Neuronal stem cell (in vitro differentiated cells): ENCODE measurements at regions not wholly inside any gene's neighbourhood (a gene's known extent, or its start where the extent isn't known, plus 50 kb on each side); places are given as distances from the start of the nearest gene placed in this dataset.

Source experiments
- DNase-seq: peaks from one replicate; pipeline ENCODE4 v3.0.0-alpha.2; 2013; ENCODE audit warnings: low spot score
- H2AFZ ChIP-seq: one replicate; pipeline ENCODE4 v1.6.1; 2013; ENCODE audit warnings: mild to moderate bottlenecking, low read length, inconsistent platforms
- H2AK5ac ChIP-seq: 2 replicates; pipeline ENCODE4 v1.6.1; 2013; ENCODE audit warnings: low read depth, mild to moderate bottlenecking, inconsistent platforms, low read length, moderate library complexity, mixed read lengths
- H2BK120ac ChIP-seq: 2 replicates; pipeline ENCODE4 v1.6.1; 2013; ENCODE audit warnings: low read depth, mild to moderate bottlenecking, inconsistent platforms, low read length, moderate library complexity, mixed read lengths
- H2BK12ac ChIP-seq: one replicate; pipeline ENCODE4 v1.6.1; 2013; ENCODE audit warnings: low read length, inconsistent platforms
- H2BK15ac ChIP-seq: 2 replicates; pipeline ENCODE4 v1.6.1; 2013; ENCODE audit warnings: mild to moderate bottlenecking, low read length, inconsistent platforms, mixed read lengths
- H2BK5ac ChIP-seq: one replicate; pipeline ENCODE4 v1.6.1; 2013; ENCODE audit warnings: inconsistent platforms, mild to moderate bottlenecking, low read length, moderate library complexity
- H3K14ac ChIP-seq: one replicate; pipeline ENCODE4 v1.6.1; 2013; ENCODE audit warnings: low read length, inconsistent platforms
- H3K18ac ChIP-seq: 2 replicates; pipeline ENCODE4 v1.6.1; 2013; ENCODE audit warnings: low read length, inconsistent platforms
- H3K23ac ChIP-seq: 2 replicates; pipeline ENCODE4 v1.6.1; 2013; ENCODE audit warnings: low read depth, mild to moderate bottlenecking, mixed read lengths, low read length, inconsistent platforms; ENCODE audit not compliant: poor library complexity
- H3K27ac ChIP-seq: replicated peaks from 3 replicates; pipeline ENCODE4 v1.5.1; 2013; ENCODE audit warnings: low read length, inconsistent platforms
- H3K27me3 ChIP-seq, 3 experiments: 2 replicates each; pipeline ENCODE4 v1.6.1; 2013; ENCODE audit warnings: low read length in 3 of 3, mild to moderate bottlenecking in 2 of 3, inconsistent platforms in 1 of 3, low read depth in 1 of 3, mixed read lengths in 1 of 3, moderate library complexity in 1 of 3; ENCODE audit not compliant: control insufficient read depth in 3 of 3, insufficient read depth in 3 of 3
- H3K36me3 ChIP-seq, 2 donors: replicated peaks in 1 of 2; 2 replicates each; pipeline ENCODE4 v1.6.1; 2013; ENCODE audit warnings: low read length in 2 of 2; ENCODE audit not compliant: control insufficient read depth in 2 of 2, insufficient read depth in 2 of 2
- H3K4ac ChIP-seq: 2 replicates; pipeline ENCODE4 v1.6.1; 2013; ENCODE audit warnings: inconsistent platforms, mild to moderate bottlenecking, low read length, moderate library complexity
- H3K4me1 ChIP-seq, 2 donors: 1 replicate in 1 of 2; 2 replicates in 1 of 2; pipeline ENCODE4 v1.6.1; 2013; ENCODE audit warnings: low read length in 2 of 2, low read depth in 1 of 2; ENCODE audit not compliant: control insufficient read depth in 2 of 2, insufficient read depth in 1 of 2
- H3K4me2 ChIP-seq: one replicate; pipeline ENCODE4 v1.6.1; 2013; ENCODE audit warnings: mild to moderate bottlenecking, low read length, inconsistent platforms; ENCODE audit not compliant: insufficient read depth, poor library complexity, severe bottlenecking
- H3K4me3 ChIP-seq, 2 donors: 2 replicates each; pipeline ENCODE4 v1.5.1; 2013; ENCODE audit warnings: low read length in 2 of 2, mild to moderate bottlenecking in 2 of 2, inconsistent platforms in 1 of 2, moderate library complexity in 1 of 2
- H3K79me1 ChIP-seq: one replicate; pipeline ENCODE4 v1.6.1; 2013; ENCODE audit warnings: low read depth, mild to moderate bottlenecking, inconsistent platforms, low read length, moderate library complexity
- H3K9ac ChIP-seq: one replicate; pipeline ENCODE4 v1.6.1; 2013; ENCODE audit warnings: mild to moderate bottlenecking, low read depth, low read length, inconsistent platforms; ENCODE audit not compliant: poor library complexity
- H3K9me3 ChIP-seq, 2 donors: replicated peaks in 1 of 2; 2 replicates each; pipeline versions ENCODE3 to v1.6.1; 2013; ENCODE audit warnings: low read length in 2 of 2, mild to moderate bottlenecking in 2 of 2, inconsistent platforms in 1 of 2, low read depth in 1 of 2, mixed read lengths in 1 of 2, moderate library complexity in 1 of 2; ENCODE audit not compliant: control insufficient read depth in 2 of 2, insufficient read depth in 1 of 2
- H4K8ac ChIP-seq: one replicate; pipeline ENCODE4 v1.6.1; 2013; ENCODE audit warnings: low read depth, mild to moderate bottlenecking, inconsistent platforms, low read length, moderate library complexity
- H4K91ac ChIP-seq: one replicate; pipeline ENCODE4 v1.6.1; 2013; ENCODE audit warnings: low read length, low read depth, mild to moderate bottlenecking, inconsistent platforms; ENCODE audit not compliant: poor library complexity
- WGBS, 2 donors: extraction: QIAGEN DNeasy Blood & Tissue Kit; methylation state at CpG; one replicate each; pipeline ENCODE4 v1.1.7; 2013; ENCODE audit warnings: missing lambda C conversion rate in 2 of 2, mixed read lengths in 1 of 2; ENCODE audit not compliant: insufficient read length in 2 of 2, insufficient replicate concordance in 1 of 2; ENCODE audit errors: extremely low coverage in 2 of 2; 5-methylcytosine and 5-hydroxymethylcytosine counted together

- Histone ChIP-seq H2BK12ac (no peak overlapping the region), H2BK120ac (no peak overlapping the region), H2BK15ac (no peak overlapping the region), H3K27ac (no peak overlapping the region), H3K79me1 (no peaks in the 10 kb centered on the region), H4K91ac (no peak overlapping the region), H3K4me1 (no peaks in the 10 kb centered on the region), H3K14ac (no peak overlapping the region), H3K4ac (no peak overlapping the region), H2AK5ac (no peak overlapping the region), H2BK5ac (no peak overlapping the region), H3K4me2 (no peak overlapping the region), H3K4me3 (no peak overlapping the region), H4K8ac (no peak overlapping the region), H3K36me3 (no peaks in the 10 kb centered on the region), H3K9me3 (no peaks in the 10 kb centered on the region), H2AFZ (no peak overlapping the region), H3K27me3 (no peaks in the 10 kb centered on the region), H3K9ac (no peak overlapping the region), H3K23ac (no peak overlapping the region), H3K18ac (no peak overlapping the region)
- no peak for DNase-seq
- WGBS, 2 donors, result no CpG with 5 or more reads among the region's 1 CpG
These were observed 344.1 kb downstream of the OSTF1 start for GRCh38 chr9:75432386-75432785.

- no peak overlapping the region for H3K27ac ChIP-seq
- no peaks in the 10 kb centered on the region for H3K9me3 ChIP-seq
- no peak overlapping the region for H3K4me3 ChIP-seq
- H4K91ac ChIP-seq, result no peak overlapping the region
- H2AK5ac ChIP-seq, result no peak overlapping the region
- no peaks in the 10 kb centered on the region for H3K36me3 ChIP-seq
- H3K18ac ChIP-seq, result no peak overlapping the region
- H3K4me2 ChIP-seq, result no peak overlapping the region
- H2AFZ ChIP-seq, result no peak overlapping the region
- no peak overlapping the region for H3K23ac ChIP-seq
- no peak overlapping the region for H3K14ac ChIP-seq
- H3K4ac ChIP-seq, result no peak overlapping the region
- H3K4me1 ChIP-seq, result no peaks in the 10 kb centered on the region
- no peak overlapping the region for H4K8ac ChIP-seq
- H2BK120ac ChIP-seq, result no peak overlapping the region
- no peak overlapping the region for H2BK12ac ChIP-seq
- H2BK15ac ChIP-seq, result no peak overlapping the region
- H3K9ac ChIP-seq, result no peak overlapping the region
- H2BK5ac ChIP-seq, result no peak overlapping the region
- no peaks in the 10 kb centered on the region for H3K27me3 ChIP-seq
- no peak for DNase-seq
- no peaks in the 10 kb centered on the region for H3K79me1 ChIP-seq
These were observed 344.6 kb downstream of the OSTF1 start for GRCh38 chr9:75432888-75433287.

- no peaks in the 10 kb centered on the region for H3K4me1 ChIP-seq
- no peak for DNase-seq
- H3K4ac ChIP-seq, result no peak overlapping the region
- no peak overlapping the region for H2AK5ac ChIP-seq
- H3K27ac ChIP-seq, result no peak overlapping the region
- no peak overlapping the region for H2BK15ac ChIP-seq
- peaks cover 0 to 4% of the 10 kb centered on the region in 2 donors for H3K9me3 ChIP-seq
- no peak overlapping the region for H3K23ac ChIP-seq
- no peaks in the 10 kb centered on the region for H3K79me1 ChIP-seq
- H3K4me2 ChIP-seq, result no peak overlapping the region
- no peaks in the 10 kb centered on the region for H3K36me3 ChIP-seq
- no peak overlapping the region for H3K14ac ChIP-seq
- H2AFZ ChIP-seq, result no peak overlapping the region
- H3K9ac ChIP-seq, result no peak overlapping the region
- H3K4me3 ChIP-seq, result no peak overlapping the region
- no CpG with 5 or more reads among the region's 2 CpGs for WGBS, 2 donors
- H2BK120ac ChIP-seq, result no peak overlapping the region
- no peak overlapping the region for H3K18ac ChIP-seq
- no peaks in the 10 kb centered on the region for H3K27me3 ChIP-seq
- no peak overlapping the region for H2BK12ac ChIP-seq
- H4K91ac ChIP-seq, result no peak overlapping the region
- H4K8ac ChIP-seq, result no peak overlapping the region
- no peak overlapping the region for H2BK5ac ChIP-seq
These were observed 350.4 kb downstream of the OSTF1 start for GRCh38 chr9:75438716-75439115.

DNA sequence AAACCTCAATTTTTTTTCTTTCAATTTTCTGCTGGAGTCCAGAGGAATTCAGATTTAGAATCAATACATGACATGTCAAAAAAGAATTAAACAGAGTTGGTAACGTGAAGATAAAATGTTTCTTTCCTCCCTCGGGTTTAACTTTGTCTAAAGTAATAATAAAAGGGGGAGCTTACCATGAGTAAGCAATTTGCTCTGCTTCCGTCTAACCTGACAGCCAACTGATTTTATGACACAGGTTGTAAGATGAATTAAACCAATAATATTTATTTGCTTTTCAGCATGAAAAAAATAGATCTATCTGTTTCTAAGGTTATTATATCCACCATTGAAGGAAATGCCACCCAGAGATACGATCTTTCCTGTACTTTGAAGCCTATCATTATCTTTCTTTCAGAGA is 352.6 kb downstream of the OSTF1 start:
- H2BK15ac ChIP-seq, result no peak overlapping the region
- H3K4me1 ChIP-seq, result no peaks in the 10 kb centered on the region
- peaks cover 0 to 4% of the 10 kb centered on the region in 2 donors for H3K9me3 ChIP-seq
- H3K9ac ChIP-seq, result no peak overlapping the region
- H3K4me2 ChIP-seq, result no peak overlapping the region
- H2AFZ ChIP-seq, result no peak overlapping the region
- no peak overlapping the region for H4K8ac ChIP-seq
- no peak overlapping the region for H2BK5ac ChIP-seq
- no peak overlapping the region for H3K18ac ChIP-seq
- no peak overlapping the region for H3K27ac ChIP-seq
- no peak overlapping the region for H2BK120ac ChIP-seq
- no peaks in the 10 kb centered on the region for H3K27me3 ChIP-seq
- no peak for DNase-seq
- no peak overlapping the region for H3K23ac ChIP-seq
- no peak overlapping the region for H4K91ac ChIP-seq
- no peak overlapping the region for H3K14ac ChIP-seq
- H3K4me3 ChIP-seq, result no peak overlapping the region
- no peak overlapping the region for H2BK12ac ChIP-seq
- H3K36me3 ChIP-seq, result no peaks in the 10 kb centered on the region
- H2AK5ac ChIP-seq, result no peak overlapping the region
- no CpG with 5 or more reads among the region's 4 CpGs for WGBS, 2 donors
- no peaks in the 10 kb centered on the region for H3K79me1 ChIP-seq
- H3K4ac ChIP-seq, result no peak overlapping the region
